ENCODE measurements at regions not wholly inside any gene's neighbourhood (a gene's known extent, or its start where the extent isn't known, plus 50 kb on each side); places are given as distances from the start of the nearest gene placed in this dataset.

DNA sequence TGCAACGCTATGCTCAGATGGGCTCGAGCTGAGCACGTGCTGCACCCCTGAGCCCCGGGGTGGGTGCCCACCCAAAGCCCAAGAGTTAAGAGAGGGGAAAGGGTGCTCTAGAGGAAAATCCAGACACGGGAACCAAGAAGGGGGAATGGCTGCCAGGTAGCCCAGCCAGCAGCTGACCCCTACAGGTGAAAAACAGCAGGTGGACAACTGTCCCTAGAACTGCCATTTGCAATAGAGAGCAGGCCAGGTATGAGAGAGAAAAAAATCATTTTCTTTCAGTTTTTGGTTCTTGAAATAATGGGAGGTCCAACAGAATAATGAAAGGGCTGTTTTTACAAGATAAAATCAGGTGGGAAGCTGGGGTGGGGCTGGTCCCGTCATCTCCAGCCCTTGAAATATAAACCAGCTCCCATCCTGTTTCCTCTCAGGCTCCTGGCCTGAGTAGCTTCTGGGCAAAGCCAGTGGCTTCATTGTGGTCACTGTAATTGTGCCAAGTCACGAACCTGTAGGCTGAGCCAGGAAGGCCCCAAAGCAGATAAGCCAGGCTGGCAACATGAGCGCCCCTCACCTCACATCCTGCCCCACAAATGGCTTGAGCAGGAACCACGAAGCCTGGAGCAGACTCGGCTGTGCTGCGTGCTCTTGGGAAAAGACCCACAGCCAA lies 257.8 kb downstream of the SNX10 start:
- TF ChIP-seq POLR2A (IDR thresholded peaks at IDR 0.05; ENCODE audit: low read depth, low read length), result no peak
- no peak for TF ChIP-seq CTCF (conservative IDR thresholded peaks at IDR 0.05; ENCODE audit: low read depth, low read length)
